ENCODE measurements at regions not wholly inside any gene's neighbourhood (a gene's known extent, or its start where the extent isn't known, plus 50 kb on each side); places are given as distances from the start of the nearest gene placed in this dataset.

- no peak overlapping the region for H3K27ac ChIP-seq
- TF ChIP-seq CTCF (conservative IDR thresholded peaks at IDR 0.05) = no peak
Observed at GRCh38 chr5:142445266-142445665, 120.4 kb upstream of the SPRY4 start.

GRCh38 chr5:142441616-142442015 is 116.8 kb upstream of the SPRY4 start:
- TF ChIP-seq CTCF (conservative IDR thresholded peaks at IDR 0.05) = no peak
- H3K27ac ChIP-seq = no peak overlapping the region

- no peak overlapping the region for H3K27ac ChIP-seq
- TF ChIP-seq CTCF (conservative IDR thresholded peaks at IDR 0.05) = no peak
Observed at GRCh38 chr5:142439207-142439860, 114.5 kb upstream of the SPRY4 start.

GRCh38 chr5:142438573-142438972 is 113.8 kb upstream of the SPRY4 start:
- TF ChIP-seq CTCF (conservative IDR thresholded peaks at IDR 0.05) = no peak
- H3K27ac ChIP-seq = no peak overlapping the region

- H3K27ac ChIP-seq = no peak overlapping the region
- no peak for TF ChIP-seq CTCF (conservative IDR thresholded peaks at IDR 0.05)
Observed at GRCh38 chr5:142437563-142437962, 112.7 kb upstream of the SPRY4 start.

- TF ChIP-seq CTCF (conservative IDR thresholded peaks at IDR 0.05) = no peak
- no peak overlapping the region for H3K27ac ChIP-seq
Observed at GRCh38 chr5:142435410-142436115, 110.7 kb upstream of the SPRY4 start.

GRCh38 chr5:142434322-142434612 is 109.4 kb upstream of the SPRY4 start:
- peak overlapping the region; percentile 63; the same call in 1 of the 2 replicates for H3K27ac ChIP-seq
- TF ChIP-seq CTCF (conservative IDR thresholded peaks at IDR 0.05) = no peak

Data from VCaP (cell line).